Activated T-helper 9 cell treated with anti-CD3 and anti-CD28 coated beads, Interleukin-2, amount 50 U/mL, for 16 hours (primary cell): ENCODE measurements at regions not wholly inside any gene's neighbourhood (a gene's known extent, or its start where the extent isn't known, plus 50 kb on each side); places are given as distances from the start of the nearest gene placed in this dataset.
A peak's percentile ranks its signal among the peaks of the same experiment; 100 is the strongest.
"Not testable (repeated sequence)": the region's sequence is repeated elsewhere in the genome, so short reads cannot be mapped to it uniquely, and the experiment has no call there.

Source experiments
- DNase-seq: peaks from one replicate; pipeline ENCODE4 v3.0.0-alpha.2; 2020; ENCODE audit warnings: low read depth

DNA sequence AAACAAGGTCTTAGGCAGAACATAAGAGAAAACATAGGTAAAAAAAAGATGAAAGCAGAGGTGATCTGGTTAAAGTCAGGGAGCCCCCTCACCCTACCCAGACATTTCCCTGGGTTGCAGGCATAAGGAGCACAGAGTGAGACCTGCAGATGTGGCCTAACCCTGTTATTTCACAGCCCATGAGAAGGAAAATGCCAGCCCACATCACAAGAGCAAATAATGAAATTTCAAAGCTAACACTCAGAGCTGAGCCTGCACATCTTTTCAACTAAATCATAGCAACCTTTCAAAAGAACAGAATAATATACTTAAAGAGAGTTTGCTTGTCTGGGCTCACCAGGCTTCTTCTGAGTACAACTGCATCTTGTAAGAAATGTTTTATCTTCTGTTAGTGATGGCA lies 295.4 kb downstream of the RPAP3 start:
- DNase-seq, result no peak

- DNase-seq, result no peak
Observed at GRCh38 chr12:47409310-47409987, 296.4 kb downstream of the RPAP3 start.

DNA sequence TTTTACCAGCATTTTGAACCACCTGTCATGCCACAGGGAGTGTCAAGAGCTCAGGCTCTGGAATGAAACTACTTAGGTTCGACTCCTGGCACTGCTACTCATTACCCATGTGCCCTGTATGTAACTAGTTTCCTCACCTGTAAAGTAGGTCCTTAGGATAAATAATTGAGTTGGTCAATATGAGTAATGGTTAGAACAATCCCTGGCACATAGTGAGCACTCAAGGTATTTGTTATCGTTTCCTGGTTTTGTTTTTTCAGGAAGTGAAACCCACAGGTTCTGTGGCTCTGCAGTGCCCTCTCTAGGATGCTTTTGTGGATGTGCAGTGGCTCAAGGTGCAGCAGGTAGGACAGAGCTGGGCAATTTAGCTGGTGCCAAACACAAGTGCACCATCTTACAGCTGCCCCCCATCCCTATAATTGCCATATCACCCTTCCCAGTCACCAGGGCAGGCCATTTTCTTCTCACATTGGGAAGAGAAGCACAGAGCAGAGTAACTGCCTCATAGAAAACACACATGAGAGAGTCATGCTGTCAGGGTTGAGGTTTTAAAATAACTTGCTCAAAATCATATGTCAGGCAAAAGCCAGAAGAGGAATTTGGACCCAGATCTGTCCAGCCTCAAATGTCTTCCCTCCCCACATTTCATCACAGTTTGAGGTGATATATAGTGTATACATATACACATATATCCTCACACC lies 297.5 kb downstream of the RPAP3 start:
- DNase-seq, result no peak

GRCh38 chr12:47407463-47408129 lies 298.2 kb downstream of the RPAP3 start:
- no peak for DNase-seq

GRCh38 chr12:47403681-47404080 lies 302.1 kb downstream of the RPAP3 start:
- DNase-seq, result no peak

DNA sequence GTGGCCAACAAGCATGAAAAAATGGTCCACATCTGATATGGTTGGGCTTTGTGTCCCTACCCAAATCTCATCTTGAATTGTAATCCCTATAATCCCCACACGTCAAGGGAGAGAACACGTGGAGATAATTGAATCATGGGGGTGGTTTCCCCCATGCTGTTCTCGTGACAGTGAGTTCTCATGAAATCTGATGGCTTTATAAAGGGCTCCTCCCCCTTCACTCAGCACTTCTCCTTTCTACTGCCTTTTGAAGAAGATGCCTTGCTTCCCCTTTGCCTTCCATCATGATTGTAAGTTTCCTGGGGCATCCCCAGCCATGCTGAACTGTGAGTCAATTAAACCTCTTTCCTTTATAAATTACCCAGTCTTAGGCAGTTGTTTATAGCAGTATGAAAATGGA lies 304.6 kb downstream of the RPAP3 start:
- DNase-seq, result not testable (repeated sequence)

DNA sequence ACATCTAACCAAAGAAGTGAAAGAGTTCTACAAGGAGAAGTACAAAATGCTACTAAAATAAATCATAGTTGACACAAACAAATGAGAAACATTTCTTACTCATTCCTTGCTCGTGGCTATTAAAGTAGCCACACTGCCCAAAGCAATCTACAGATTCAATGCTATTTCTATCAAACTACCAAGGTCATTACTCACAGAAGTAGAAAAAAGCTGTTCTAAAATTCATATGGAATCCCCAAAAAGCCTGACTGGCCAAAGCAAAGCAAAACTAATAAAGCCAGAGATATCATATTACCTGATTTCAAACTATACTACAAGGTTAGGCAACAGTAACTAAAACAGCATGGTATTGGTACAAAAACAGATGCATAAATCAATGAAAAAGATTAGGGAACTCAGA lies 305.6 kb downstream of the RPAP3 start:
- DNase-seq, result no peak

DNA sequence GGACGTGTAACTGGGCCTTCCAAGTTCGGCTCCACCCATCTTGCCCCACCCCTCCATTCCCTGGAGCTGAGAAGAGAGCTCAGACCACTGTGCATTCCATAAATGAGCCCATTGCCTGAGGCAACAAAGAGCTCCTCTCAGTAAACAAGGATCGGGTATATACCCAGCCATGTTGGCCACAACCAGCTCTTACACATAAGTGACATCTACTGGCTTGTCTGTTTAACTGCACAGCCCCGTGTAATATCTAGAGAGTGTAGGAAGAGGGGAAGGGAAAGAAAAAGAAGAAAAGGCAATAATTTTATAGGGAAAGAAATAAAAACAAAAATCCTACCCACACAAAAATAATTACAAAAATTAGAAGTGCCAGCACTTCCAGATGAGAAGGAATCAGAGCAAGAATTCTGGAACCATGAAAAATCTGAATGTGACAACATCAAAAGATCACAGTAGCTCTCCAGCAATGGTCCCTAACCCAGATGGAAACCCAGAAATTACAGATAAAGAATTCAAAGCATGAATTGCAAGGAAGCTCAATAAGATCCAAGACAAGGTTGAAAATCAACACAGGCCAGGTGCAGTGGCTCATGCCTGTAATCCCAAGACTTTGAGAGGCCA lies 308.1 kb downstream of the RPAP3 start:
- no peak for DNase-seq

- no peak for DNase-seq
Observed at GRCh38 chr12:47396902-47397663, 308.7 kb downstream of the RPAP3 start.

- no peak for DNase-seq
Observed at GRCh38 chr12:47394070-47394469, 311.8 kb downstream of the RPAP3 start.

GRCh38 chr12:47393403-47393790 lies 312.4 kb downstream of the RPAP3 start:
- no peak for DNase-seq

- peak; percentile 41 for DNase-seq
Observed at GRCh38 chr12:47391566-47391965, 311.8 kb upstream of the AMIGO2 start.

GRCh38 chr12:47388712-47389111 lies 309.0 kb upstream of the AMIGO2 start:
- no peak for DNase-seq

DNA sequence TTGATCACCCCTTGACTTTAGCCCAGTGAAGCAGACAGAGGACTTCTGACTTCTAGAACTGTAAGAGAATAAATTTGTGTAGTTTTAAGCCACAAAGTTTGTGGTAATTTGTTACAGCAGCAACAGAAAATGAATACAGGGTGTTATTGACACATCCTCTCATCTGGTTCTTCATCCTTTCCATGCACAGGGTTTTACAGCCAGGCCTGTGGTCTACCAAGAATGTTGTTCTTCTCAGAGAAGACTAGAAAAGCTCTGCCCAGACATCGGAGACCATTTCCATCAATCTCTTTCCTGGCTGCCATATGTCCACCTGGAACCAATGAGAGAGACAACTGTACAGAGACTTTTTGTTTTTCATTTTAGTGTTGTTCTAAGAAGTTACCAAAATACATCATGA lies 308.2 kb upstream of the AMIGO2 start:
- no peak for DNase-seq

- no peak for DNase-seq
Observed at GRCh38 chr12:47385653-47386052, 305.9 kb upstream of the AMIGO2 start.

GRCh38 chr12:47383942-47384341 lies 304.2 kb upstream of the AMIGO2 start:
- DNase-seq, result no peak

- DNase-seq, result no peak
Observed at GRCh38 chr12:47382305-47382704, 302.5 kb upstream of the AMIGO2 start.

DNA sequence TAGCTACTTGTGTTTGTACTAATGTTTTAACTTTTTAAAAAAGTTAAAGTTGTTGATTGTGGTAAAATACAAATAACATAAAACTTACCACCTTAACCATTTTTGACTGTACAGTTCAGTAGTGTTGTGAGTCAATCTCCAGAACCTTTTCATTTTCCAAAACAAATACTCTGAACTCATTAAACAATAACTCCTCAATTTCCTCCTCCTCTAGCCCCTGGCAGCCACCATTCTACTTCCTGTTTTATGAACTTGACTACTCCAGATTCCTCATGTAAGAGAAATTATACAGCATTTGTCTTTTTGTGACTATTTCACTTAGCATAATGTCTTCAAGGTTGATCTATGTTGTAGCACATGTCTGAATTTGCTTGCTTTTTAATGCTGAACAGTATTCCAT lies 299.1 kb upstream of the AMIGO2 start:
- DNase-seq, result no peak

DNA sequence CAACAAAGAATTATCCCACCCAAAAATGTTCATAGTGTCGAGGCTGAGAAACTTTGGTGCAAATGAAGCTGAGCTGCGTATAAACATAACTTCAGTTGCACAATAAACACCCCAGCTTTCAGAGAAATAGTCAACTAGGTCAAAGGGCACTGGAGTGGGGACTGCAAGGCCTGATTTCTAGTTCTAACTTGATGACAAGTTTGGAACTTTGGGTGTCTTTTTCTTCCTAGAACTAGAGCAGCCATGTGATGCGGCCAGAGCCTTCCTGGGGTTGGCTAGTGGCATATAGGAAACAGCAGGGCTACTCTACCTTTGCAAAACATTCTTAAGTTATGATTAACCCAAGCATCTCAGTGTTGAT lies 298.4 kb upstream of the AMIGO2 start:
- DNase-seq, result no peak

DNA sequence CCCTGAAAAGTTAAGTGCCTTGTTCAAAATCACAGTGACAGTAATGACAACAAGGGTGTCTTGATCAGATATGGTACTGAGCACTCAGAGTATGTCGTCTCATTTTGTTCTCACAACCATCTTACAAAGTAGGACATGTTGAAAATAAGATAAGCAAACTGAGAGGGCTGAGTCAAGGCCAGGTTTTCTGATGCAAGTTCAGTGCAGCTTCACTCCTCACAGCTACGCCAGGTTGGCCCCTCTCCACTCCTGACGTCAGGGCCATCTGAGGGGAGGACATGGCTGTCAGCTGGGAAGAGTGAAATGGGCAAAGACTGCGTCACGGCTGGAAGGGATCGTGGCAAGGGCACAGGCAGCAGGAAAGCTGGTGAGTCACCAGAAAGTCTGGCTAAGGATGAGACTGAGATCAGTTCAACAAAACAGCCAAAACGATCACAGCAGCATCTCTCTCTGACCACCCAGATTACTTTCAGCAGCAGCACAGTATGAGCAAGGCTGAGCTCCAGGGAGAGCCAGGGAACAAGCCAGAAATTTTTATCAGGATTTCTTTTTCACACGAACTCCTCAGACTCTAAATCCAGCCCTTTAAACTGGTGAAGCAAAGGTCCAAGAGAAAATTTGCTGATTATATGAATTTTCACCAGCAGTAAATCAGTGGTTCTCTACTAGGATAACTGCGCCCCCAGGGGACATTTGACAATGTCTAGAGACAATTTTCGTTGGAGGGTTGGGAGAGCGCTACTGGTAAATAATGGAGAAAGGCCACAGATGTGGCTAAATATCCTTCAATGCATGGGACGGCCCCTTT lies 297.9 kb upstream of the AMIGO2 start:
- DNase-seq, result no peak

GRCh38 chr12:47376927-47377326 lies 297.2 kb upstream of the AMIGO2 start:
- DNase-seq, result no peak
